ENCODE measurements at regions not wholly inside any gene's neighbourhood (a gene's known extent, or its start where the extent isn't known, plus 50 kb on each side); places are given as distances from the start of the nearest gene placed in this dataset.

DNA sequence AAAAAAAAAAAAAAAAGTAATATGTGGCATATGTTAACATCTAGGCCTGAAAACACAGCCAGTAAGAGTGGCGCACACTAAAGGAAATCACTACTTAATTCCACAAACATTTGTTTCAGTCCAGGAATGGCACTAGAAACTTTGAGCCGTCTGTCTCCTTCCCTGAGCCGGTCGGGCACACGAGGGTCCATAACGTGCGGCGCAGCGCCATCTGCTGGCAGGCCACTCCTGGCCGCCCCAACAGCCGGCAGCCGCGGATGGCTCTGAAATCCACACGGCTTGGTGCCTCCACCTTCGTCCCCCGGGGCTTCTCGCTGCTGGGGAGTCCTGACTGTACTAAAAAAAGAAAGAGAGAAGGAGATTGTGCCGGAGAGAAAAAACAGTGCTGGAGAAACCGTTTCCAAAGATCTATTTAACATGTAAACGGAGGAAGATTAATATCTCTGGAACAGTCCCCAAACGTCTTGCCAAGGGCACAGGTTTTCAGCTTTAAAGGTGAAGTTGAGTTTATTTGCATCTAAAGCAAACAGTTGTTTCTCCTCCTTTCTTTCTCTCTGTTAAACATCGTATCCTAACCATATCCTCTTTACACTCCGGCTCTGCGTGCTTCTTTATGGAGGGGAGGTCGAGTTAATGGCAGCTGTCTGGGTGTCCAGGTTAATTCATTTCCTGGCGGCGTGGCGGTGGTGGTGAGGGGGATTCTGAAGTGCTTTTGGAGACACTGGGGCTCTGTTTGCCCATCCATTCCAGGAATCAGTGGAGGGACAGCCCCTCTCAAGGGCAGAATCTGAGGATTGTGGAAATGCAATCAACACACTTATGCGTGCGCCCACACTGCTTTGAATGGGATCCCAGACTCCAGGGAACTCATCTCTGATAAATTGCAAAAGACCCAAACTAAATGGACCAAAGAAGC, 611.3 kb upstream of the SALL1 start (continued):
- TF ChIP-seq, protein P1, sequence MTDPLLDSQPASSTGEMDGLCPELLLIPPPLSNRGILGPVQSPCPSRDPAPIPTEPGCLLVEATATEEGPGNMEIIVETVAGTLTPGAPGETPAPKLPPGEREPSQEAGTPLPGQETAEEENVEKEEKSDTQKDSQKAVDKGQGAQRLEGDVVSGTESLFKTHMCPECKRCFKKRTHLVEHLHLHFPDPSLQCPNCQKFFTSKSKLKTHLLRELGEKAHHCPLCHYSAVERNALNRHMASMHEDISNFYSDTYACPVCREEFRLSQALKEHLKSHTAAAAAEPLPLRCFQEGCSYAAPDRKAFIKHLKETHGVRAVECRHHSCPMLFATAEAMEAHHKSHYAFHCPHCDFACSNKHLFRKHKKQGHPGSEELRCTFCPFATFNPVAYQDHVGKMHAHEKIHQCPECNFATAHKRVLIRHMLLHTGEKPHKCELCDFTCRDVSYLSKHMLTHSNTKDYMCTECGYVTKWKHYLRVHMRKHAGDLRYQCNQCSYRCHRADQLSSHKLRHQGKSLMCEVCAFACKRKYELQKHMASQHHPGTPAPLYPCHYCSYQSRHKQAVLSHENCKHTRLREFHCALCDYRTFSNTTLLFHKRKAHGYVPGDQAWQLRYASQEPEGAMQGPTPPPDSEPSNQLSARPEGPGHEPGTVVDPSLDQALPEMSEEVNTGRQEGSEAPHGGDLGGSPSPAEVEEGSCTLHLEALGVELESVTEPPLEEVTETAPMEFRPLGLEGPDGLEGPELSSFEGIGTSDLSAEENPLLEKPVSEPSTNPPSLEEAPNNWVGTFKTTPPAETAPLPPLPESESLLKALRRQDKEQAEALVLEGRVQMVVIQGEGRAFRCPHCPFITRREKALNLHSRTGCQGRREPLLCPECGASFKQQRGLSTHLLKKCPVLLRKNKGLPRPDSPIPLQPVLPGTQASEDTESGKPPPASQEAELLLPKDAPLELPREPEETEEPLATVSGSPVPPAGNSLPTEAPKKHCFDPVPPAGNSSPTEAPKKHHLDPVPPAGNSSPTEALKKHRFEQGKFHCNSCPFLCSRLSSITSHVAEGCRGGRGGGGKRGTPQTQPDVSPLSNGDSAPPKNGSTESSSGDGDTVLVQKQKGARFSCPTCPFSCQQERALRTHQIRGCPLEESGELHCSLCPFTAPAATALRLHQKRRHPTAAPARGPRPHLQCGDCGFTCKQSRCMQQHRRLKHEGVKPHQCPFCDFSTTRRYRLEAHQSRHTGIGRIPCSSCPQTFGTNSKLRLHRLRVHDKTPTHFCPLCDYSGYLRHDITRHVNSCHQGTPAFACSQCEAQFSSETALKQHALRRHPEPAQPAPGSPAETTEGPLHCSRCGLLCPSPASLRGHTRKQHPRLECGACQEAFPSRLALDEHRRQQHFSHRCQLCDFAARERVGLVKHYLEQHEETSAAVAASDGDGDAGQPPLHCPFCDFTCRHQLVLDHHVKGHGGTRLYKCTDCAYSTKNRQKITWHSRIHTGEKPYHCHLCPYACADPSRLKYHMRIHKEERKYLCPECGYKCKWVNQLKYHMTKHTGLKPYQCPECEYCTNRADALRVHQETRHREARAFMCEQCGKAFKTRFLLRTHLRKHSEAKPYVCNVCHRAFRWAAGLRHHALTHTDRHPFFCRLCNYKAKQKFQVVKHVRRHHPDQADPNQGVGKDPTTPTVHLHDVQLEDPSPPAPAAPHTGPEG (CRISPR knock-in tag; IDR thresholded peaks at IDR 0.05): peak; percentile 74
- TF ChIP-seq ZNF557 (CRISPR knock-in tag; IDR thresholded peaks at IDR 0.05) (no peak), ZNF605 (CRISPR knock-in tag; IDR thresholded peaks at IDR 0.05) (0 out of 2 replicates have a peak, but pooled peaks have one; percentile 38), ZNF598 (CRISPR knock-in tag; IDR thresholded peaks at IDR 0.05; ENCODE audit: borderline replicate concordance) (no peak), CBX5 (CRISPR knock-in tag; IDR thresholded peaks at IDR 0.05; ENCODE audit: borderline replicate concordance) (no peak), TEAD3 (CRISPR knock-in tag; optimal IDR thresholded peaks at IDR 0.05; ENCODE audit: borderline replicate concordance) (peak; percentile 17), JDP2 (CRISPR knock-in tag; IDR thresholded peaks at IDR 0.05; ENCODE audit: borderline replicate concordance) (no peak), NCOR1 (IDR thresholded peaks at IDR 0.05; ENCODE audit: borderline replicate concordance, low read length) (no peak), FOSL2 (CRISPR knock-in tag; IDR thresholded peaks at IDR 0.05) (0 out of 2 replicates have a peak, but pooled peaks have one; percentile 11), SMARCC2 (IDR thresholded peaks at IDR 0.05) (no peak), AHR (CRISPR knock-in tag; IDR thresholded peaks at IDR 0.05) (no peak), ZNF343 (CRISPR knock-in tag; IDR thresholded peaks at IDR 0.05) (no peak), MAFF (IDR thresholded peaks at IDR 0.05; ENCODE audit: low read depth, low read length) (no peak), ZNF577 (CRISPR knock-in tag; IDR thresholded peaks at IDR 0.05; ENCODE audit: borderline replicate concordance, low read depth) (no peak), ZSCAN25 (CRISPR knock-in tag; IDR thresholded peaks at IDR 0.05) (no peak), IRF2 (CRISPR knock-in tag; IDR thresholded peaks at IDR 0.05) (peak; percentile 60; the same call in 1 of the 2 replicates), BHLHE40 (IDR thresholded peaks at IDR 0.05; ENCODE audit: low read length) (peak; percentile 59; the same call in 1 of the 2 replicates), ZSCAN12 (CRISPR knock-in tag; IDR thresholded peaks at IDR 0.05) (no peak), ZBTB7A (CRISPR knock-in tag; IDR thresholded peaks at IDR 0.05) (no peak)
- TF ChIP-seq, protein P2, sequence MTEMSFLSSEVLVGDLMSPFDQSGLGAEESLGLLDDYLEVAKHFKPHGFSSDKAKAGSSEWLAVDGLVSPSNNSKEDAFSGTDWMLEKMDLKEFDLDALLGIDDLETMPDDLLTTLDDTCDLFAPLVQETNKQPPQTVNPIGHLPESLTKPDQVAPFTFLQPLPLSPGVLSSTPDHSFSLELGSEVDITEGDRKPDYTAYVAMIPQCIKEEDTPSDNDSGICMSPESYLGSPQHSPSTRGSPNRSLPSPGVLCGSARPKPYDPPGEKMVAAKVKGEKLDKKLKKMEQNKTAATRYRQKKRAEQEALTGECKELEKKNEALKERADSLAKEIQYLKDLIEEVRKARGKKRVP (CRISPR knock-in tag; IDR thresholded peaks at IDR 0.05): no peak
- TF ChIP-seq, protein P3, sequence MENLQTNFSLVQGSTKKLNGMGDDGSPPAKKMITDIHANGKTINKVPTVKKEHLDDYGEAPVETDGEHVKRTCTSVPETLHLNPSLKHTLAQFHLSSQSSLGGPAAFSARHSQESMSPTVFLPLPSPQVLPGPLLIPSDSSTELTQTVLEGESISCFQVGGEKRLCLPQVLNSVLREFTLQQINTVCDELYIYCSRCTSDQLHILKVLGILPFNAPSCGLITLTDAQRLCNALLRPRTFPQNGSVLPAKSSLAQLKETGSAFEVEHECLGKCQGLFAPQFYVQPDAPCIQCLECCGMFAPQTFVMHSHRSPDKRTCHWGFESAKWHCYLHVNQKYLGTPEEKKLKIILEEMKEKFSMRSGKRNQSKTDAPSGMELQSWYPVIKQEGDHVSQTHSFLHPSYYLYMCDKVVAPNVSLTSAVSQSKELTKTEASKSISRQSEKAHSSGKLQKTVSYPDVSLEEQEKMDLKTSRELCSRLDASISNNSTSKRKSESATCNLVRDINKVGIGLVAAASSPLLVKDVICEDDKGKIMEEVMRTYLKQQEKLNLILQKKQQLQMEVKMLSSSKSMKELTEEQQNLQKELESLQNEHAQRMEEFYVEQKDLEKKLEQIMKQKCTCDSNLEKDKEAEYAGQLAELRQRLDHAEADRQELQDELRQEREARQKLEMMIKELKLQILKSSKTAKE (CRISPR knock-in tag; IDR thresholded peaks at IDR 0.05; ENCODE audit: borderline replicate concordance): no peak
